Astrocyte (in vitro differentiated cells and primary cell): ENCODE measurements at regions not wholly inside any gene's neighbourhood (a gene's known extent, or its start where the extent isn't known, plus 50 kb on each side); places are given as distances from the start of the nearest gene placed in this dataset.

Source experiments
- DNase-seq: peaks from one replicate; pipeline ENCODE4 v3.0.0-alpha.2; 2010; ENCODE audit warnings: low read depth
- FAIRE-seq: peaks from 2 replicates; lab custom pipeline; 2011; peaks lifted over from hg19 to GRCh38; lab: Jason Lieb, UNC
- H2AFZ ChIP-seq: 2 replicates; pipeline ENCODE4 v1.6.0; 2012; ENCODE audit warnings: low read depth, low read length, inconsistent platforms
- H3K27ac ChIP-seq: 2 replicates; pipeline ENCODE4 v1.5.1; 2011; ENCODE audit warnings: low read depth, low read length, inconsistent platforms
- H3K27me3 ChIP-seq: 2 replicates; pipeline ENCODE4 v1.6.0; 2011; ENCODE audit warnings: low read length, inconsistent platforms; ENCODE audit not compliant: insufficient read depth
- H3K36me3 ChIP-seq: 2 replicates; pipeline ENCODE4 v1.5.1; 2011; ENCODE audit warnings: low read length, inconsistent platforms; ENCODE audit not compliant: insufficient read depth
- H3K4me1 ChIP-seq: 2 replicates; pipeline ENCODE4 v1.5.1; 2011; ENCODE audit warnings: low read length, inconsistent platforms; ENCODE audit not compliant: insufficient read depth
- H3K4me2 ChIP-seq: 2 replicates; pipeline ENCODE4 v1.6.0; 2012; ENCODE audit warnings: low read length, inconsistent platforms
- H3K4me3 ChIP-seq: 2 replicates; pipeline ENCODE4 v1.5.1; 2011; ENCODE audit warnings: low read depth, mild to moderate bottlenecking, low read length, inconsistent platforms; ENCODE audit not compliant: insufficient read depth
- H3K79me2 ChIP-seq: 2 replicates; pipeline ENCODE4 v1.6.0; 2012; ENCODE audit warnings: mild to moderate bottlenecking, low read length, inconsistent platforms; ENCODE audit not compliant: insufficient read depth
- H3K9ac ChIP-seq: 2 replicates; pipeline ENCODE4 v1.6.0; 2012; ENCODE audit warnings: mild to moderate bottlenecking, low read length, inconsistent platforms
- H3K9me3 ChIP-seq: 2 replicates; pipeline ENCODE4 v1.5.1; 2012; ENCODE audit warnings: low read depth, mild to moderate bottlenecking, low read length, inconsistent platforms; ENCODE audit not compliant: insufficient read depth
- H4K20me1 ChIP-seq: 2 replicates; pipeline ENCODE4 v1.6.0; 2012; ENCODE audit warnings: low read length, inconsistent platforms; ENCODE audit not compliant: insufficient read depth
- H3K27ac Mint-ChIP-seq: one replicate; pipeline ENCODE4 v1.8.0; 2021; ENCODE audit warnings: mild to moderate bottlenecking, mixed read lengths; ENCODE audit not compliant: unreplicated experiment
- H3K27me3 Mint-ChIP-seq: one replicate; pipeline ENCODE4 v1.8.0; 2021; ENCODE audit warnings: low read depth, mixed read lengths; ENCODE audit not compliant: unreplicated experiment
- H3K36me3 Mint-ChIP-seq: one replicate; pipeline ENCODE4 v1.8.0; 2021; ENCODE audit warnings: low read depth, mixed read lengths; ENCODE audit not compliant: unreplicated experiment
- H3K4me1 Mint-ChIP-seq: one replicate; pipeline ENCODE4 v1.8.0; 2021; ENCODE audit warnings: low read depth, mixed read lengths; ENCODE audit not compliant: unreplicated experiment
- H3K4me3 Mint-ChIP-seq: one replicate; pipeline ENCODE4 v1.8.0; 2021; ENCODE audit warnings: mild to moderate bottlenecking, moderate library complexity, mixed read lengths; ENCODE audit not compliant: unreplicated experiment
- H3K9me3 Mint-ChIP-seq: one replicate; pipeline ENCODE4 v1.8.0; 2021; ENCODE audit warnings: mild to moderate bottlenecking, mixed read lengths; ENCODE audit not compliant: unreplicated experiment
- EZH2 ChIP-seq: IDR thresholded peaks from 2 replicates; pipeline ENCODE4 v1.6.1; 2012; ENCODE audit warnings: mild to moderate bottlenecking, low read length, inconsistent platforms; ENCODE audit not compliant: insufficient read depth
- TF ChIP-seq, protein P1 (sequence below): IDR thresholded peaks from 2 replicates; pipeline ENCODE4 v1.5.1; 2011; ENCODE audit warnings: low read depth, mild to moderate bottlenecking, inconsistent platforms, low read length, moderate library complexity; ENCODE audit not compliant: insufficient read depth

DNA sequence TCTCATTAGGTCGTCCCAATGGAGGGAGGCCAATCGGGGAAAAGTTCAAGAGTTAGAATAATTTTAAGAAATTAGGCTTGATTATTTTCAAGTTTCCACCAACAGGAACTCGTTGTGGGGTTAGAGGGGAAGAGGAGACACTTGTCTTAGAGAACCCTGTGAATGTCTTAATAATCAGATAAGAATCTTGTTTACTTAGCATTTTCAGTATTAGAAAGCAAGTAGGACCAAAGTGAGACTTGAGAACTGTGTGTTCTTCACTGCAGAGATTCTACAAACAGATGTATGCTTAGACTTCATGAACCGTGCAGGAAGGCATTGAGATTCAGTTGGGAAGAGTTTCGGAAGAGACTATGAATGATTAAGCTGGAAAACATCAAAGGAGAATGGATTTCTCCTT lies 69.0 kb upstream of the HMHB1 start:
- Histone ChIP-seq H4K20me1 (no peaks in the 10 kb centered on the region), H3K4me2 (no peak overlapping the region), H3K9me3 (no peaks in the 10 kb centered on the region), H3K36me3 (no peaks in the 10 kb centered on the region), H3K27ac (no peak overlapping the region), H3K9ac (no peak overlapping the region), H3K27me3 (no peaks in the 10 kb centered on the region), H3K4me1 (no peaks in the 10 kb centered on the region), H3K4me3 (no peak overlapping the region), H3K79me2 (no peaks in the 10 kb centered on the region), H2AFZ (no peak overlapping the region)
- Mint-ChIP-seq H3K27ac (no peak overlapping the region), H3K36me3 (no peaks in the 10 kb centered on the region), H3K4me1 (peaks cover 4% of the 10 kb centered on the region), H3K27me3 (peaks cover 2% of the 10 kb centered on the region), H3K9me3 (no peaks in the 10 kb centered on the region), H3K4me3 (no peak overlapping the region)
- DNase-seq = no peak
- TF ChIP-seq, protein P1, sequence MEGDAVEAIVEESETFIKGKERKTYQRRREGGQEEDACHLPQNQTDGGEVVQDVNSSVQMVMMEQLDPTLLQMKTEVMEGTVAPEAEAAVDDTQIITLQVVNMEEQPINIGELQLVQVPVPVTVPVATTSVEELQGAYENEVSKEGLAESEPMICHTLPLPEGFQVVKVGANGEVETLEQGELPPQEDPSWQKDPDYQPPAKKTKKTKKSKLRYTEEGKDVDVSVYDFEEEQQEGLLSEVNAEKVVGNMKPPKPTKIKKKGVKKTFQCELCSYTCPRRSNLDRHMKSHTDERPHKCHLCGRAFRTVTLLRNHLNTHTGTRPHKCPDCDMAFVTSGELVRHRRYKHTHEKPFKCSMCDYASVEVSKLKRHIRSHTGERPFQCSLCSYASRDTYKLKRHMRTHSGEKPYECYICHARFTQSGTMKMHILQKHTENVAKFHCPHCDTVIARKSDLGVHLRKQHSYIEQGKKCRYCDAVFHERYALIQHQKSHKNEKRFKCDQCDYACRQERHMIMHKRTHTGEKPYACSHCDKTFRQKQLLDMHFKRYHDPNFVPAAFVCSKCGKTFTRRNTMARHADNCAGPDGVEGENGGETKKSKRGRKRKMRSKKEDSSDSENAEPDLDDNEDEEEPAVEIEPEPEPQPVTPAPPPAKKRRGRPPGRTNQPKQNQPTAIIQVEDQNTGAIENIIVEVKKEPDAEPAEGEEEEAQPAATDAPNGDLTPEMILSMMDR = no peak
- TF ChIP-seq EZH2 = no peak
- no peak for FAIRE-seq

DNA sequence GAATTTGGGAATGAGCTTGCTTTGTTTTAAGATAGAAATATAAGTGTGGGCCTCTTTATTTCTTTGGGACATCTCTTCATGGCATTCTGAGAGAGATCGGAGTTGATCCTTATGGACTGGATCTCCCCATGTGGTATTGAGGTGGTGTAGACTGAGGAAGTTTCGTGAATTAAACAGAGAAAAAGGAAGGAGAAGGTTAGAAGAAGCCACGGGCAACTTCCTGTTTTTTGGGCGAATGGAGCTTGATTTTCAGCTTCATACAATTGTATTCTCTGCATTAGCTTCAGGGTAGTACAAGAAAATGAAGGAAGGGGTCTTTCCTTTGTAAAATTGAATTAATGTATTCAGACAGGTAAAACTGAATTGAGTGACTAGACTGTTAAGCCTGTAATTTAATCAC lies 70.5 kb upstream of the HMHB1 start:
- H3K36me3 ChIP-seq = no peaks in the 10 kb centered on the region
- H3K9me3 ChIP-seq = no peaks in the 10 kb centered on the region
- no peaks in the 10 kb centered on the region for H4K20me1 ChIP-seq
- H3K4me1 ChIP-seq = no peaks in the 10 kb centered on the region
- Mint-ChIP-seq H3K4me1 (peaks cover 5% of the 10 kb centered on the region), H3K27ac (no peak overlapping the region), H3K36me3 (no peaks in the 10 kb centered on the region), H3K9me3 (no peaks in the 10 kb centered on the region), H3K4me3 (no peak overlapping the region), H3K27me3 (peaks cover 2% of the 10 kb centered on the region)
- peak; percentile 9 for FAIRE-seq
- no peaks in the 10 kb centered on the region for H3K27me3 ChIP-seq
- H3K79me2 ChIP-seq = no peaks in the 10 kb centered on the region
- H3K4me2 ChIP-seq = no peak overlapping the region
- H3K4me3 ChIP-seq = no peak overlapping the region
- no peak overlapping the region for H2AFZ ChIP-seq
- no peak overlapping the region for H3K27ac ChIP-seq
- TF ChIP-seq EZH2 = no peak
- TF ChIP-seq, protein P1 = no peak
- DNase-seq = no peak
- no peak overlapping the region for H3K9ac ChIP-seq

DNA sequence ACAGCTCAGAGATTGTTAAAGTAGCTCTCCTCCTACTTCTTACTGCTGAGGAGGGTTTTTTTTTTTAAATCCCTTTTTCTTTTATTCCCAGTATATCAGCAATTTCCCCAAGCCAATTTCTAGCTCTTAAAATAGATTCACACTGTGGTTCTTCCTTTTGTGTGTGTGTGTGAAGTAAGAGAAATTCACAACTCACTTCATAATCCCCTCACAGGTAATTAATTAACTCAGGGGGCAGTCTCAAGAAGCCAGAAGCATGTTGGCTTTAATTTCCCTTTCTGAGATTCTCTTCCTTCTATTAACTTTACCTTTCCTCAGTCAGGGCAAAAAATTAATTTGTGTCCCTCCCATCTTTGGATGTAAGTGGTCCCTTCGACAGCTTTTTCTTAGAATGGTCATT lies 71.0 kb upstream of the HMHB1 start:
- H3K4me3 ChIP-seq = no peak overlapping the region
- no peaks in the 10 kb centered on the region for H3K4me1 ChIP-seq
- H4K20me1 ChIP-seq = no peaks in the 10 kb centered on the region
- no peak for FAIRE-seq
- Mint-ChIP-seq H3K4me3 (no peak overlapping the region), H3K36me3 (no peaks in the 10 kb centered on the region), H3K4me1 (peaks cover 5% of the 10 kb centered on the region), H3K27ac (no peak overlapping the region), H3K27me3 (peaks cover 2% of the 10 kb centered on the region), H3K9me3 (no peaks in the 10 kb centered on the region)
- TF ChIP-seq EZH2 = no peak
- TF ChIP-seq, protein P1 = no peak
- no peak for DNase-seq
- no peaks in the 10 kb centered on the region for H3K27me3 ChIP-seq
- no peak overlapping the region for H2AFZ ChIP-seq
- H3K27ac ChIP-seq = no peak overlapping the region
- no peaks in the 10 kb centered on the region for H3K9me3 ChIP-seq
- H3K79me2 ChIP-seq = no peaks in the 10 kb centered on the region
- no peaks in the 10 kb centered on the region for H3K36me3 ChIP-seq
- H3K9ac ChIP-seq = no peak overlapping the region
- no peak overlapping the region for H3K4me2 ChIP-seq
